ENCODE measurements at regions not wholly inside any gene's neighbourhood (a gene's known extent, or its start where the extent isn't known, plus 50 kb on each side); places are given as distances from the start of the nearest gene placed in this dataset.
"Not testable (repeated sequence)": the region's sequence is repeated elsewhere in the genome, so short reads cannot be mapped to it uniquely, and the experiment has no call there.

- TF ChIP-seq CTCF (IDR thresholded peaks at IDR 0.05; ENCODE audit: insufficient read depth, low read length, poor library complexity, severe bottlenecking) = no peak
- Histone ChIP-seq H3K4me3 (ENCODE audit: low read depth, low read length) (no peak overlapping the region), H3K27me3 (ENCODE audit: control insufficient read depth, insufficient read depth, low read length) (no peaks in the 10 kb centered on the region), H3K36me3 (ENCODE audit: control insufficient read depth, insufficient read depth, low read length) (no peaks in the 10 kb centered on the region)
- DNase-seq (ENCODE audit: low read depth) = no peak
Measured at GRCh38 chr20:40029589-40029988, 659.4 kb downstream of the MAFB start.

GRCh38 chr20:40019510-40019909 is 669.5 kb downstream of the MAFB start:
- DNase-seq (ENCODE audit: low read depth) = no peak
- Histone ChIP-seq H3K4me3 (ENCODE audit: low read depth, low read length) (no peak overlapping the region), H3K36me3 (ENCODE audit: control insufficient read depth, insufficient read depth, low read length) (no peaks in the 10 kb centered on the region), H3K27me3 (ENCODE audit: control insufficient read depth, insufficient read depth, low read length) (no peaks in the 10 kb centered on the region)
- TF ChIP-seq CTCF (IDR thresholded peaks at IDR 0.05; ENCODE audit: insufficient read depth, low read length, poor library complexity, severe bottlenecking) = no peak

GRCh38 chr20:40017765-40018164 is 671.3 kb downstream of the MAFB start:
- Histone ChIP-seq H3K36me3 (ENCODE audit: control insufficient read depth, insufficient read depth, low read length) (no peaks in the 10 kb centered on the region), H3K27me3 (ENCODE audit: control insufficient read depth, insufficient read depth, low read length) (no peaks in the 10 kb centered on the region), H3K4me3 (ENCODE audit: low read depth, low read length) (no peak overlapping the region)
- no peak for DNase-seq (ENCODE audit: low read depth)
- TF ChIP-seq CTCF (IDR thresholded peaks at IDR 0.05; ENCODE audit: insufficient read depth, low read length, poor library complexity, severe bottlenecking) = no peak

- Histone ChIP-seq H3K27me3 (ENCODE audit: control insufficient read depth, insufficient read depth, low read length) (no peaks in the 10 kb centered on the region), H3K4me3 (ENCODE audit: low read depth, low read length) (no peak overlapping the region), H3K36me3 (ENCODE audit: control insufficient read depth, insufficient read depth, low read length) (no peaks in the 10 kb centered on the region)
- TF ChIP-seq CTCF (IDR thresholded peaks at IDR 0.05; ENCODE audit: insufficient read depth, low read length, poor library complexity, severe bottlenecking) = no peak
- DNase-seq (ENCODE audit: low read depth) = no peak
Measured at GRCh38 chr20:40016890-40017289, 672.1 kb downstream of the MAFB start.

GRCh38 chr20:40016392-40016791 is 672.6 kb downstream of the MAFB start:
- no peak for TF ChIP-seq CTCF (IDR thresholded peaks at IDR 0.05; ENCODE audit: insufficient read depth, low read length, poor library complexity, severe bottlenecking)
- no peak for DNase-seq (ENCODE audit: low read depth)
- no peaks in the 10 kb centered on the region for H3K27me3 ChIP-seq (ENCODE audit: control insufficient read depth, insufficient read depth, low read length)

GRCh38 chr20:40012026-40012425 is 677.0 kb downstream of the MAFB start:
- not testable (repeated sequence) for H3K27me3 ChIP-seq (ENCODE audit: control insufficient read depth, insufficient read depth, low read length); H3K36me3 ChIP-seq (ENCODE audit: control insufficient read depth, insufficient read depth, low read length)

More at GRCh38 chr20:40016392-40016791, 672.6 kb downstream of the MAFB start:
- H3K4me3 ChIP-seq (ENCODE audit: low read depth, low read length) = no peak overlapping the region
- H3K36me3 ChIP-seq (ENCODE audit: control insufficient read depth, insufficient read depth, low read length) = no peaks in the 10 kb centered on the region

More at GRCh38 chr20:40012026-40012425, 677.0 kb downstream of the MAFB start:
- not testable (repeated sequence) for DNase-seq (ENCODE audit: low read depth); H3K4me3 ChIP-seq (ENCODE audit: low read depth, low read length)

All from kidney epithelial cell (primary cell).